GM18867 (cell line): ENCODE measurements at regions not wholly inside any gene's neighbourhood (a gene's known extent, or its start where the extent isn't known, plus 50 kb on each side); places are given as distances from the start of the nearest gene placed in this dataset.

Experiments
- ATAC-seq: cut with Tn5 transposase; IDR thresholded peaks from one replicate; pipeline ENCODE4 v1.9.1; 2021; ENCODE audit warnings: mild to moderate bottlenecking, moderate library complexity; ENCODE audit not compliant: unreplicated experiment

GRCh38 chr10:3229815-3230214, 57.2 kb upstream of the PITRM1 start:
- ATAC-seq, result no peak

- no peak for ATAC-seq
These were observed 56.0 kb upstream of the PITRM1 start for GRCh38 chr10:3228629-3228945.

- ATAC-seq, result no peak
These were observed 54.6 kb upstream of the PITRM1 start for GRCh38 chr10:3226960-3227744.

- no peak for ATAC-seq
These were observed 53.0 kb upstream of the PITRM1 start for GRCh38 chr10:3225561-3225960.

- no peak for ATAC-seq
These were observed 51.7 kb upstream of the PITRM1 start for GRCh38 chr10:3224241-3224640.

GRCh38 chr10:3222626-3223025, 50.0 kb upstream of the PITRM1 start:
- no peak for ATAC-seq
